Neural cell (in vitro differentiated cells): ENCODE measurements at regions not wholly inside any gene's neighbourhood (a gene's known extent, or its start where the extent isn't known, plus 50 kb on each side); places are given as distances from the start of the nearest gene placed in this dataset.

Experiments
- H2AFZ ChIP-seq: fragments of 200-600, 300-800 bp; sonication (generic), shearing (Covaris generic); 2 replicates; pipeline ENCODE4 v1.6.0; 2014; ENCODE audit warnings: low read depth, mild to moderate bottlenecking, antibody characterized with exemption, low read length, moderate library complexity
- H3F3A ChIP-seq: fragments of 200-600 bp; shearing (Covaris generic); 2 replicates; pipeline ENCODE4 v1.6.1; 2016; ENCODE audit warnings: mild to moderate bottlenecking, moderate library complexity, mixed read lengths, antibody characterized with exemption, low read length; ENCODE audit not compliant: insufficient read depth, poor library complexity, severe bottlenecking
- H3K27ac ChIP-seq: fragments of 200-600, 300-800 bp; sonication (generic), shearing (Covaris generic); 2 replicates; pipeline ENCODE4 v1.5.1; 2014; ENCODE audit warnings: mild to moderate bottlenecking, low read length, moderate library complexity
- H3K27me3 ChIP-seq: fragments of 300-800, 200-600 bp; sonication (generic), shearing (Covaris generic); 2 replicates; pipeline ENCODE4 v1.6.0; 2014; ENCODE audit warnings: mild to moderate bottlenecking, low read depth, low read length, moderate library complexity; ENCODE audit not compliant: insufficient read depth
- H3K36me3 ChIP-seq: fragments of 300-800, 200-600 bp; sonication (generic), shearing (Covaris generic); 2 replicates; pipeline ENCODE4 v1.5.1; 2014; ENCODE audit warnings: mild to moderate bottlenecking, antibody characterized with exemption, low read length, moderate library complexity; ENCODE audit not compliant: insufficient read depth
- H3K4me2 ChIP-seq: fragments of 300-800, 200-600 bp; sonication (generic), shearing (Covaris generic); 2 replicates; pipeline ENCODE4 v1.6.0; 2014; ENCODE audit warnings: mild to moderate bottlenecking, low read length
- H3K4me3 ChIP-seq: fragments of 300-800, 200-600 bp; sonication (generic), shearing (Covaris generic); 2 replicates; pipeline ENCODE4 v1.5.1; 2014; ENCODE audit warnings: mild to moderate bottlenecking, low read length, moderate library complexity
- H3K79me2 ChIP-seq: fragments of 200-600 bp; shearing (Covaris generic); replicated peaks from 2 replicates; pipeline ENCODE4 v1.6.0; 2014; ENCODE audit warnings: mild to moderate bottlenecking, low read length, moderate library complexity; ENCODE audit not compliant: insufficient read depth
- H3K9ac ChIP-seq: fragments of 300-800, 200-600 bp; sonication (generic), shearing (Covaris generic); 2 replicates; pipeline ENCODE4 v1.6.1; 2016; ENCODE audit warnings: mild to moderate bottlenecking, low read length, mixed read lengths
- H3K9me2 ChIP-seq: fragments of 200-600 bp; shearing (Covaris generic); 2 replicates; pipeline ENCODE4 v1.6.1; 2016; ENCODE audit warnings: mild to moderate bottlenecking, low read length, mixed read lengths; ENCODE audit not compliant: insufficient read depth
- H3K9me3 ChIP-seq: fragments of 200-600, 300-800 bp; sonication (generic), shearing (Covaris generic); 2 replicates; pipeline ENCODE4 v1.6.1; 2016; ENCODE audit warnings: mild to moderate bottlenecking, mixed run types, low read length, moderate library complexity, mixed read lengths
- H4K20me1 ChIP-seq: fragments of 200-600 bp; shearing (Covaris generic); 2 replicates; pipeline ENCODE4 v1.6.1; 2016; ENCODE audit warnings: mild to moderate bottlenecking, mixed run types; ENCODE audit not compliant: insufficient read depth
- CTCF ChIP-seq: fragments of 450-650 bp; IDR thresholded peaks from 2 replicates; pipeline ENCODE4 v1.5.1; 2014; ENCODE audit warnings: antibody characterized with exemption, mild to moderate bottlenecking, moderate library complexity; ENCODE audit not compliant: poor library complexity, severe bottlenecking
- EP300 ChIP-seq: fragments of 450-650 bp; conservative IDR thresholded peaks from 2 replicates; pipeline ENCODE4 v1.6.1; 2014; ENCODE audit warnings: antibody characterized with exemption, mild to moderate bottlenecking, moderate library complexity; ENCODE audit not compliant: poor library complexity, severe bottlenecking
- EZH2 ChIP-seq: fragments of 200-600, 300-800 bp; shearing (Covaris generic), sonication (generic); IDR thresholded peaks from 2 replicates; pipeline ENCODE4 v1.6.1; 2014; ENCODE audit warnings: antibody characterized with exemption, low read length, borderline replicate concordance, mild to moderate bottlenecking; ENCODE audit not compliant: insufficient read depth, poor library complexity, severe bottlenecking
- MXI1 ChIP-seq: fragments of 450-650 bp; conservative IDR thresholded peaks from 2 replicates; pipeline ENCODE4 v1.6.1; 2014; ENCODE audit warnings: antibody characterized with exemption, mild to moderate bottlenecking; ENCODE audit not compliant: poor library complexity, severe bottlenecking
- POLR2AphosphoS5 ChIP-seq: IDR thresholded peaks from 2 replicates; pipeline ENCODE4 v1.6.1; 2012
- RAD21 ChIP-seq: fragments of 450-650 bp; conservative IDR thresholded peaks from 2 replicates; pipeline ENCODE4 v1.6.1; 2014; ENCODE audit warnings: antibody characterized with exemption, mild to moderate bottlenecking, moderate library complexity
- SMC3 ChIP-seq: fragments of 450-650 bp; conservative IDR thresholded peaks from 2 replicates; pipeline ENCODE4 v1.6.1; 2014; ENCODE audit warnings: antibody characterized with exemption, mild to moderate bottlenecking, moderate library complexity; ENCODE audit not compliant: poor library complexity
- TAF1 ChIP-seq: IDR thresholded peaks from 2 replicates; pipeline ENCODE4 v1.6.1; 2012; ENCODE audit warnings: low read depth
- TF ChIP-seq, protein P1 (sequence below): IDR thresholded peaks from 2 replicates; pipeline ENCODE4 v1.6.1; 2012; ENCODE audit warnings: borderline replicate concordance

GRCh38 chr1:119294199-119294598 lies 74.4 kb upstream of the HAO2 start:
- Histone ChIP-seq H3K9me2 (no peaks in the 10 kb centered on the region), H3K9ac (no peak overlapping the region), H3K79me2 (no peaks in the 10 kb centered on the region), H2AFZ (no peak overlapping the region), H3F3A (no peaks in the 10 kb centered on the region), H4K20me1 (no peaks in the 10 kb centered on the region), H3K4me3 (no peak overlapping the region), H3K27me3 (no peaks in the 10 kb centered on the region), H3K4me2 (no peak overlapping the region), H3K9me3 (no peaks in the 10 kb centered on the region), H3K36me3 (no peaks in the 10 kb centered on the region), H3K27ac (no peak overlapping the region)
- TF ChIP-seq SMC3 = no peak
- no peak for TF ChIP-seq RAD21
- no peak for TF ChIP-seq EZH2
- no peak for TF ChIP-seq POLR2AphosphoS5

- Histone ChIP-seq H3F3A (no peaks in the 10 kb centered on the region), H2AFZ (no peak overlapping the region), H3K27me3 (no peaks in the 10 kb centered on the region), H3K36me3 (no peaks in the 10 kb centered on the region), H3K79me2 (no peaks in the 10 kb centered on the region), H3K4me3 (no peak overlapping the region), H3K9me2 (no peaks in the 10 kb centered on the region), H3K4me2 (no peak overlapping the region), H3K9me3 (no peaks in the 10 kb centered on the region), H3K9ac (no peak overlapping the region), H3K27ac (no peak overlapping the region), H4K20me1 (no peaks in the 10 kb centered on the region)
- TF ChIP-seq CTCF = no peak
- no peak for TF ChIP-seq EP300
- no peak for TF ChIP-seq SMC3
Measured at GRCh38 chr1:119294722-119295121, 73.9 kb upstream of the HAO2 start.

DNA sequence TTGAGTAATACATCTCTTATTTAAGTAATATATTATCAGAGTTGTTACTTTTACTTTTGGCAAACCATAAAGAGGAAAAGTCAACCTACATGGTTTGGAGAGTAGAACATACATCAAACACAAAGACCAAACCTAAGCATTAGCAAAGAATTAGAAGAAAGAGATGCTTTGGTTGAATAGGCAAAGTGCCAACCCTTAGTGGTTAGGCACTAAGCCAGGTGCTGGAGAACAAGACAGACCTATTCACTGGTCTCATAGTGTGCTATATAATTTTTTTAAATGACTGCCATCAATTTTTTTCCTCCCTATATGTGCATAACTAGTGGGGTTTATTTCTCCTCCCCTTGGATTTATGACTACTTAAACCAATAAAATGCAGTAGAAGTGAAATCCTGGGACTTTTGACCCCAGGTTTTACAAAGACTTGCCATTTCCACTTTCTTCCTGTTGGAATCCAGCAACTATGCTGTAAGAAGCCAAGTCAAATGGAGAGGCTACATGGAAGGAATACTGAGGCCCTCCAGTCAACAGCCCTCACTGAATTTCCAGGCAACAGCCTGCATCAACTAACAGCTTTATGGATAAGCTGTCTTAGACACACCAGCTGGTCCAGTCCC lies 69.8 kb upstream of the HAO2 start:
- no peaks in the 10 kb centered on the region for H3K36me3 ChIP-seq
- no peak for TF ChIP-seq MXI1
- TF ChIP-seq, protein P1, sequence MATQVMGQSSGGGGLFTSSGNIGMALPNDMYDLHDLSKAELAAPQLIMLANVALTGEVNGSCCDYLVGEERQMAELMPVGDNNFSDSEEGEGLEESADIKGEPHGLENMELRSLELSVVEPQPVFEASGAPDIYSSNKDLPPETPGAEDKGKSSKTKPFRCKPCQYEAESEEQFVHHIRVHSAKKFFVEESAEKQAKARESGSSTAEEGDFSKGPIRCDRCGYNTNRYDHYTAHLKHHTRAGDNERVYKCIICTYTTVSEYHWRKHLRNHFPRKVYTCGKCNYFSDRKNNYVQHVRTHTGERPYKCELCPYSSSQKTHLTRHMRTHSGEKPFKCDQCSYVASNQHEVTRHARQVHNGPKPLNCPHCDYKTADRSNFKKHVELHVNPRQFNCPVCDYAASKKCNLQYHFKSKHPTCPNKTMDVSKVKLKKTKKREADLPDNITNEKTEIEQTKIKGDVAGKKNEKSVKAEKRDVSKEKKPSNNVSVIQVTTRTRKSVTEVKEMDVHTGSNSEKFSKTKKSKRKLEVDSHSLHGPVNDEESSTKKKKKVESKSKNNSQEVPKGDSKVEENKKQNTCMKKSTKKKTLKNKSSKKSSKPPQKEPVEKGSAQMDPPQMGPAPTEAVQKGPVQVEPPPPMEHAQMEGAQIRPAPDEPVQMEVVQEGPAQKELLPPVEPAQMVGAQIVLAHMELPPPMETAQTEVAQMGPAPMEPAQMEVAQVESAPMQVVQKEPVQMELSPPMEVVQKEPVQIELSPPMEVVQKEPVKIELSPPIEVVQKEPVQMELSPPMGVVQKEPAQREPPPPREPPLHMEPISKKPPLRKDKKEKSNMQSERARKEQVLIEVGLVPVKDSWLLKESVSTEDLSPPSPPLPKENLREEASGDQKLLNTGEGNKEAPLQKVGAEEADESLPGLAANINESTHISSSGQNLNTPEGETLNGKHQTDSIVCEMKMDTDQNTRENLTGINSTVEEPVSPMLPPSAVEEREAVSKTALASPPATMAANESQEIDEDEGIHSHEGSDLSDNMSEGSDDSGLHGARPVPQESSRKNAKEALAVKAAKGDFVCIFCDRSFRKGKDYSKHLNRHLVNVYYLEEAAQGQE = no peak
- no peak for TF ChIP-seq TAF1
- no peak overlapping the region for H3K9ac ChIP-seq

More for the DNA sequence above, 69.8 kb upstream of the HAO2 start:
- Histone ChIP-seq H3K4me2 (no peak overlapping the region), H3K9me2 (no peaks in the 10 kb centered on the region), H3K79me2 (no peaks in the 10 kb centered on the region), H3K4me3 (no peak overlapping the region), H3F3A (no peaks in the 10 kb centered on the region), H3K27me3 (no peaks in the 10 kb centered on the region), H3K27ac (no peak overlapping the region), H3K9me3 (no peaks in the 10 kb centered on the region), H2AFZ (no peak overlapping the region), H4K20me1 (no peaks in the 10 kb centered on the region)
